ENCODE measurements at regions not wholly inside any gene's neighbourhood (a gene's known extent, or its start where the extent isn't known, plus 50 kb on each side); places are given as distances from the start of the nearest gene placed in this dataset.

- Histone ChIP-seq H3K9me2 (replicated peaks; ENCODE audit: low read depth, low read length) (no peaks in the 10 kb centered on the region), H2AFZ (ENCODE audit: low read length) (no peak overlapping the region), H4K20me1 (ENCODE audit: insufficient read depth, low read length, poor library complexity, severe bottlenecking) (no peaks in the 10 kb centered on the region), H3K27me3 (ENCODE audit: insufficient read depth, low read length, poor library complexity, severe bottlenecking) (no peaks in the 10 kb centered on the region), H3K4me1 (ENCODE audit: insufficient read depth, low read length, poor library complexity, severe bottlenecking) (peaks cover 24% of the 10 kb centered on the region), H3K9me3 (ENCODE audit: insufficient read depth, low read depth, low read length) (no peaks in the 10 kb centered on the region), H3K4me3 (ENCODE audit: low read length, poor library complexity, severe bottlenecking) (no peak overlapping the region), H3K9ac (ENCODE audit: low read depth, low read length, poor library complexity, severe bottlenecking) (no peak overlapping the region), H3F3A (ENCODE audit: low read depth) (no peaks in the 10 kb centered on the region), H3K4me2 (ENCODE audit: low read depth, low read length, poor library complexity, severe bottlenecking) (no peak overlapping the region), H3K36me3 (ENCODE audit: insufficient read depth, low read length) (no peaks in the 10 kb centered on the region), H3K79me2 (ENCODE audit: insufficient read depth, low read length) (no peaks in the 10 kb centered on the region)
- TF ChIP-seq CTCF (conservative IDR thresholded peaks at IDR 0.05; ENCODE audit: low read length), result no peak
- TF ChIP-seq EZH2phosphoT487 (IDR thresholded peaks at IDR 0.05; ENCODE audit: borderline replicate concordance), result no peak
Observed at GRCh38 chr9:106143781-106144180, 449.4 kb downstream of the TMEM38B start.

GRCh38 chr9:106146066-106146840 lies 451.9 kb downstream of the TMEM38B start:
- Histone ChIP-seq H3K4me3 (ENCODE audit: low read length, poor library complexity, severe bottlenecking) (no peak overlapping the region), H3K9me2 (replicated peaks; ENCODE audit: low read depth, low read length) (no peaks in the 10 kb centered on the region), H4K20me1 (ENCODE audit: insufficient read depth, low read length, poor library complexity, severe bottlenecking) (no peaks in the 10 kb centered on the region), H3K9ac (ENCODE audit: low read depth, low read length, poor library complexity, severe bottlenecking) (no peak overlapping the region), H3F3A (ENCODE audit: low read depth) (no peaks in the 10 kb centered on the region), H3K4me2 (ENCODE audit: low read depth, low read length, poor library complexity, severe bottlenecking) (no peak overlapping the region), H3K27me3 (ENCODE audit: insufficient read depth, low read length, poor library complexity, severe bottlenecking) (no peaks in the 10 kb centered on the region), H3K9me3 (ENCODE audit: insufficient read depth, low read depth, low read length) (no peaks in the 10 kb centered on the region), H2AFZ (ENCODE audit: low read length) (0 out of 2 replicates have a peak overlapping the region, but pooled peaks have one; percentile 35), H3K36me3 (ENCODE audit: insufficient read depth, low read length) (no peaks in the 10 kb centered on the region), H3K79me2 (ENCODE audit: insufficient read depth, low read length) (no peaks in the 10 kb centered on the region), H3K4me1 (ENCODE audit: insufficient read depth, low read length, poor library complexity, severe bottlenecking) (peaks cover 25% of the 10 kb centered on the region)
- TF ChIP-seq EZH2phosphoT487 (IDR thresholded peaks at IDR 0.05; ENCODE audit: borderline replicate concordance), result no peak
- TF ChIP-seq CTCF (conservative IDR thresholded peaks at IDR 0.05; ENCODE audit: low read length), result no peak

- no peaks in the 10 kb centered on the region for H3K79me2 ChIP-seq (ENCODE audit: insufficient read depth, low read length)
- no peaks in the 10 kb centered on the region for H3K9me3 ChIP-seq (ENCODE audit: insufficient read depth, low read depth, low read length)
- no peak overlapping the region for H3K4me3 ChIP-seq (ENCODE audit: low read length, poor library complexity, severe bottlenecking)
- no peak overlapping the region for H3K9ac ChIP-seq (ENCODE audit: low read depth, low read length, poor library complexity, severe bottlenecking)
- H3K4me2 ChIP-seq (ENCODE audit: low read depth, low read length, poor library complexity, severe bottlenecking), result no peak overlapping the region
- no peaks in the 10 kb centered on the region for H3K9me2 ChIP-seq (replicated peaks; ENCODE audit: low read depth, low read length)
- no peaks in the 10 kb centered on the region for H3F3A ChIP-seq (ENCODE audit: low read depth)
- TF ChIP-seq CTCF (conservative IDR thresholded peaks at IDR 0.05; ENCODE audit: low read length), result no peak
- no peak for TF ChIP-seq EZH2phosphoT487 (IDR thresholded peaks at IDR 0.05; ENCODE audit: borderline replicate concordance)
- H3K27me3 ChIP-seq (ENCODE audit: insufficient read depth, low read length, poor library complexity, severe bottlenecking), result no peaks in the 10 kb centered on the region
- H4K20me1 ChIP-seq (ENCODE audit: insufficient read depth, low read length, poor library complexity, severe bottlenecking), result no peaks in the 10 kb centered on the region
- H2AFZ ChIP-seq (ENCODE audit: low read length), result 0 out of 2 replicates have a peak overlapping the region, but pooled peaks have one; percentile 35
- H3K4me1 ChIP-seq (ENCODE audit: insufficient read depth, low read length, poor library complexity, severe bottlenecking), result peaks cover 27% of the 10 kb centered on the region
- H3K36me3 ChIP-seq (ENCODE audit: insufficient read depth, low read length), result no peaks in the 10 kb centered on the region
Observed at GRCh38 chr9:106146886-106147285, 452.5 kb downstream of the TMEM38B start.

All from Loucy (cell line).